SK-N-SH treated with all-trans-retinoic acid at 6 μM for 48 hours (cell line): ENCODE measurements at regions not wholly inside any gene's neighbourhood (a gene's known extent, or its start where the extent isn't known, plus 50 kb on each side); places are given as distances from the start of the nearest gene placed in this dataset.

Experiments used
- ATAC-seq: fragments of 200-7000 bp; cut with Tn5 transposase; 3 replicates; pipeline ENCODE4 v1.9.1; 2020; ENCODE audit warnings: mild to moderate bottlenecking, moderate library complexity
- ARNTL ChIP-seq: fragments of 450-650 bp; formaldehyde crosslinking; IDR thresholded peaks from 2 replicates; pipeline ENCODE4 v1.5.0; 2020; ENCODE audit warnings: low read depth, mild to moderate bottlenecking, moderate library complexity, borderline replicate concordance
- BACH2 ChIP-seq: fragments of 250-450 bp; sonication (Bioruptor Pico); IDR thresholded peaks from 2 replicates; pipeline ENCODE4 v1.9.0; 2021; ENCODE audit warnings: mild to moderate bottlenecking, borderline replicate concordance
- CREB5 ChIP-seq: fragments of 250-450 bp; sonication (Bioruptor Pico); IDR thresholded peaks from 2 replicates; pipeline ENCODE4 v1.5.1; 2020; ENCODE audit warnings: low read depth, mild to moderate bottlenecking, moderate library complexity
- CSDC2 ChIP-seq: fragments of 250-450 bp; sonication (Bioruptor Pico); IDR thresholded peaks from 2 replicates; pipeline ENCODE4 v1.5.0; 2020; ENCODE audit warnings: mild to moderate bottlenecking, moderate library complexity
- CSRNP3 ChIP-seq: fragments of 250-450 bp; sonication (Bioruptor Pico); IDR thresholded peaks from 2 replicates; pipeline ENCODE4 v1.5.1; 2021; ENCODE audit warnings: mild to moderate bottlenecking, moderate library complexity
- ESRRG ChIP-seq: fragments of 250-450 bp; sonication (Bioruptor Pico); IDR thresholded peaks from 2 replicates; pipeline ENCODE4 v1.6.1; 2021; ENCODE audit warnings: mild to moderate bottlenecking
- GLIS3 ChIP-seq: fragments of 250-450 bp; sonication (Bioruptor Pico); IDR thresholded peaks from 2 replicates; pipeline ENCODE4 v1.5.0; 2020; ENCODE audit warnings: mild to moderate bottlenecking, moderate library complexity
- ISL1 ChIP-seq: fragments of 250-450 bp; sonication (Bioruptor Pico); IDR thresholded peaks from 2 replicates; pipeline ENCODE4 v2.1.2; 2022; ENCODE audit warnings: mild to moderate bottlenecking, moderate library complexity
- OSR1 ChIP-seq: fragments of 250-450 bp; sonication (Bioruptor Pico); IDR thresholded peaks from 2 replicates; pipeline ENCODE4 v1.8.0; 2022; ENCODE audit warnings: moderate library complexity, mild to moderate bottlenecking, inconsistent platforms
- PPARA ChIP-seq: fragments of 250-450 bp; sonication (Bioruptor Pico); IDR thresholded peaks from 2 replicates; pipeline ENCODE4 v1.5.0; 2020; ENCODE audit warnings: mild to moderate bottlenecking, borderline replicate concordance
- RARB ChIP-seq: fragments of 250-450 bp; sonication (Bioruptor Pico); IDR thresholded peaks from 2 replicates; pipeline ENCODE4 v1.8.0; 2021; ENCODE audit warnings: mild to moderate bottlenecking, moderate library complexity
- SNAI2 ChIP-seq: fragments of 250-450 bp; sonication (Bioruptor Pico); IDR thresholded peaks from 2 replicates; pipeline ENCODE4 v1.5.0; 2020; ENCODE audit warnings: mild to moderate bottlenecking, moderate library complexity
- TCF4 ChIP-seq: fragments of 250-450 bp; sonication (Bioruptor Pico); IDR thresholded peaks from 2 replicates; pipeline ENCODE4 v1.8.0; 2021; ENCODE audit warnings: mild to moderate bottlenecking, moderate library complexity, borderline replicate concordance
- TOX ChIP-seq: fragments of 250-450 bp; sonication (Bioruptor Pico); IDR thresholded peaks from 2 replicates; pipeline ENCODE4 v1.8.0; 2021; ENCODE audit warnings: mild to moderate bottlenecking, moderate library complexity, borderline replicate concordance
- TSHZ2 ChIP-seq: fragments of 250-450 bp; sonication (Bioruptor Pico); IDR thresholded peaks from 2 replicates; pipeline ENCODE4 v1.5.0; 2020; ENCODE audit warnings: mild to moderate bottlenecking, moderate library complexity
- ZC3H10 ChIP-seq: fragments of 250-450 bp; sonication (Bioruptor Pico); IDR thresholded peaks from 2 replicates; pipeline ENCODE4 v1.5.1; 2021; ENCODE audit warnings: mild to moderate bottlenecking, moderate library complexity
- ZFP3 ChIP-seq: fragments of 250-450 bp; sonication (Bioruptor Pico); IDR thresholded peaks from 2 replicates; pipeline ENCODE4 v1.5.0; 2020; ENCODE audit warnings: mild to moderate bottlenecking, moderate library complexity
- ZFP30 ChIP-seq: fragments of 450-650 bp; formaldehyde crosslinking; IDR thresholded peaks from 2 replicates; pipeline ENCODE4 v1.5.0; 2022; ENCODE audit warnings: mild to moderate bottlenecking, moderate library complexity
- ZNF565 ChIP-seq: fragments of 450-650 bp; formaldehyde crosslinking; conservative IDR thresholded peaks from 2 replicates; pipeline ENCODE4 v1.5.0; 2020; ENCODE audit warnings: low read depth, mild to moderate bottlenecking, moderate library complexity
- ZNF70 ChIP-seq: fragments of 450-650 bp; formaldehyde crosslinking; IDR thresholded peaks from 2 replicates; pipeline ENCODE4 v1.5.0; 2020; ENCODE audit warnings: mild to moderate bottlenecking, moderate library complexity
- ZNF8 ChIP-seq: fragments of 450-650 bp; formaldehyde crosslinking; IDR thresholded peaks from 2 replicates; pipeline ENCODE4 v1.5.0; 2020; ENCODE audit warnings: mild to moderate bottlenecking, moderate library complexity
- TF ChIP-seq, protein P1 (sequence below): fragments of 250-450 bp; sonication (Bioruptor Pico); IDR thresholded peaks from 2 replicates; pipeline ENCODE4 v1.8.0; 2020; ENCODE audit warnings: mild to moderate bottlenecking, moderate library complexity, borderline replicate concordance
- TF ChIP-seq, protein P2 (sequence below): fragments of 250-450 bp; sonication (Bioruptor Pico); IDR thresholded peaks from 2 replicates; pipeline ENCODE4 v1.8.0; 2021; ENCODE audit warnings: low read depth, mild to moderate bottlenecking, moderate library complexity, borderline replicate concordance

DNA sequence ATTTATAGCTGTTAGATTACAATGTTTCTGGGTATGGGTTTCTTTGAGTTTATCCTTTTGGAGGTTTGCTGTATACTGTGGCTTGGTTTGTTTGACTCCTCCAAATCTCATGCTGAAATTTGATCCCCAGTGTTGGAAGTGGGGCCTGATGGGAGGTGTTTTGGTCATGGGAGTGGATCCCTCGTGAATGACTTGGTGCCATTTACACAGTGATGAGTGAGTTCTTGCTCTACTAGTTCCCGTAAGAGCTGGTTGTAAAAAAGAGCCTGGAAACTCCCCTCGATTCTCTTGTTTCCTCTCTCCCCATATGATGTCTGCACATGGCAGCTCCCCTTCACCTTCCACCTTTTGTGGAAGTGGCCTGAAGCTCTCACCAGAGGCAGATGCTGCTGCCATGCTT is 324.1 kb downstream of the C7orf25 start:
- no peak for ATAC-seq
- TF ChIP-seq BACH2 (no peak), OSR1 (no peak), SNAI2 (CRISPR knock-in tag) (no peak), ZFP30 (CRISPR knock-in tag) (no peak), CREB5 (CRISPR knock-in tag) (no peak), ZC3H10 (CRISPR knock-in tag) (no peak), ZNF70 (no peak), CSRNP3 (no peak), GLIS3 (CRISPR knock-in tag) (no peak), TSHZ2 (CRISPR knock-in tag) (no peak), TCF4 (CRISPR knock-in tag) (no peak), RARB (CRISPR knock-in tag) (no peak), PPARA (no peak), ISL1 (no peak), ZNF8 (no peak), CSDC2 (CRISPR knock-in tag) (no peak), ARNTL (CRISPR knock-in tag) (no peak), ZNF565 (CRISPR knock-in tag) (no peak)
- TF ChIP-seq, protein P1, sequence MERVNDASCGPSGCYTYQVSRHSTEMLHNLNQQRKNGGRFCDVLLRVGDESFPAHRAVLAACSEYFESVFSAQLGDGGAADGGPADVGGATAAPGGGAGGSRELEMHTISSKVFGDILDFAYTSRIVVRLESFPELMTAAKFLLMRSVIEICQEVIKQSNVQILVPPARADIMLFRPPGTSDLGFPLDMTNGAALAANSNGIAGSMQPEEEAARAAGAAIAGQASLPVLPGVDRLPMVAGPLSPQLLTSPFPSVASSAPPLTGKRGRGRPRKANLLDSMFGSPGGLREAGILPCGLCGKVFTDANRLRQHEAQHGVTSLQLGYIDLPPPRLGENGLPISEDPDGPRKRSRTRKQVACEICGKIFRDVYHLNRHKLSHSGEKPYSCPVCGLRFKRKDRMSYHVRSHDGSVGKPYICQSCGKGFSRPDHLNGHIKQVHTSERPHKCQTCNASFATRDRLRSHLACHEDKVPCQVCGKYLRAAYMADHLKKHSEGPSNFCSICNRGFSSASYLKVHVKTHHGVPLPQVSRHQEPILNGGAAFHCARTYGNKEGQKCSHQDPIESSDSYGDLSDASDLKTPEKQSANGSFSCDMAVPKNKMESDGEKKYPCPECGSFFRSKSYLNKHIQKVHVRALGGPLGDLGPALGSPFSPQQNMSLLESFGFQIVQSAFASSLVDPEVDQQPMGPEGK: no peak
- TF ChIP-seq, protein P2, sequence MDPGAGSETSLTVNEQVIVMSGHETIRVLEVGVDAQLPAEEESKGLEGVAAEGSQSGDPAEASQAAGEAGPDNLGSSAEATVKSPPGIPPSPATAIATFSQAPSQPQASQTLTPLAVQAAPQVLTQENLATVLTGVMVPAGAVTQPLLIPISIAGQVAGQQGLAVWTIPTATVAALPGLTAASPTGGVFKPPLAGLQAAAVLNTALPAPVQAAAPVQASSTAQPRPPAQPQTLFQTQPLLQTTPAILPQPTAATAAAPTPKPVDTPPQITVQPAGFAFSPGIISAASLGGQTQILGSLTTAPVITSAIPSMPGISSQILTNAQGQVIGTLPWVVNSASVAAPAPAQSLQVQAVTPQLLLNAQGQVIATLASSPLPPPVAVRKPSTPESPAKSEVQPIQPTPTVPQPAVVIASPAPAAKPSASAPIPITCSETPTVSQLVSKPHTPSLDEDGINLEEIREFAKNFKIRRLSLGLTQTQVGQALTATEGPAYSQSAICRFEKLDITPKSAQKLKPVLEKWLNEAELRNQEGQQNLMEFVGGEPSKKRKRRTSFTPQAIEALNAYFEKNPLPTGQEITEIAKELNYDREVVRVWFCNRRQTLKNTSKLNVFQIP (CRISPR knock-in tag): no peak
- TF ChIP-seq, all 23 proteins: peak for 0

DNA sequence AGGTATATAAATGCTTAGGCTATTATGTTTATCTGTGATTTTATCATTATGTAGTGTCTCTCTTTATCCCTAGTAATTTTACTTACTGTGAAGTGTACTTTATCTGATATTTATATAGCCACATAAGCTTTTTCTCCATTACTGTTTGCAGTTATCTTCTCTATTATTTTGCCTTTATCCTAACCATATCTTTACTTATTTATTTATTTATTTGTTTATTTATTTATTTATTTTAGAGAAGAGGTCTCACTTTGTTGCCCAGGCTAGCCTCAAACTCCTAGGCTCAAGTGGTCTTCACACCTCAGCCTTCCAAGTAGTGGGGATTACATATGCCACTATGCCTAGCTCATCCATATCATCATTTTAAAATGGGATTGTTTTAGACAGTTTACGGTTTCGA is 331.8 kb downstream of the C7orf25 start:
- no peak for ATAC-seq
- TF ChIP-seq ZNF8: no peak
- TF ChIP-seq RARB (CRISPR knock-in tag): no peak
- no peak for TF ChIP-seq ZFP30 (CRISPR knock-in tag)
- TF ChIP-seq ISL1: no peak
- TF ChIP-seq SNAI2 (CRISPR knock-in tag): no peak
- TF ChIP-seq PPARA: no peak
- TF ChIP-seq ESRRG: no peak
- TF ChIP-seq TCF4 (CRISPR knock-in tag): no peak

DNA sequence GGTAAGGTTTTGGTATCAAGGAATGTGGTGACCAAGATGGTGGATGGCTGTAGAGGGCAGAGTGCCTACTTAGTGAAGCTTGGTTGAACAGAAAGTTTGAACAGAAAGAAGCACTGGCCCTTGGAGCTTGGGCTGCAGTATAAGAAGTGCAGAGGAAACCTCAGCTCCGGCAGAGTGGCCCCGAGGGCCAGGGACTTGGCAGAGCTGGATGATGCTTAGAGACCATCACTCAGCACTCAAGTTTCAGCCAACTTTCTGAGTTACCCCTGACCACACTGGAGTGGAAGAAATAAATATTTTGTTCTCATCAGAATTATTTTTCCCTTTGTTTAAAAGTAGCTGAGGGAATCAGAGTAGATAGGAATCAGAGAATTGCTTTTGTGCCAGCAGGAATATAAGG is 336.7 kb downstream of the C7orf25 start:
- no peak for ATAC-seq
- TF ChIP-seq ZNF8 (no peak), GLIS3 (CRISPR knock-in tag) (no peak), SNAI2 (CRISPR knock-in tag) (no peak), CSRNP3 (no peak), TOX (no peak), ZC3H10 (CRISPR knock-in tag) (no peak), ISL1 (no peak), ZNF565 (CRISPR knock-in tag) (no peak), ZFP30 (CRISPR knock-in tag) (no peak), PPARA (no peak), CSDC2 (CRISPR knock-in tag) (no peak), TCF4 (CRISPR knock-in tag) (no peak), ZNF70 (no peak), ZFP3 (no peak), ESRRG (no peak)
- TF ChIP-seq, protein P1: no peak
- TF ChIP-seq, protein P2 (CRISPR knock-in tag): no peak
